ENCODE measurements at regions not wholly inside any gene's neighbourhood (a gene's known extent, or its start where the extent isn't known, plus 50 kb on each side); places are given as distances from the start of the nearest gene placed in this dataset.

- Histone ChIP-seq H3K27ac (no peak overlapping the region), H3K4me3 (no peak overlapping the region), H3K27me3 (peaks cover 0 to 44% of the 10 kb centered on the region in 2 donors), H3K9me3 (no peaks in the 10 kb centered on the region), H3K4me1 (no peaks in the 10 kb centered on the region), H3K36me3 (no peaks in the 10 kb centered on the region)
- DNase-seq (no peak), ATAC-seq (no peak)
- intact Hi-C loops (cut with DNase I) = no loop called here
- TF ChIP-seq CTCF (IDR thresholded peaks at IDR 0.05) = no peak
These were observed 255.7 kb downstream of the BUD13 start for GRCh38 chr11:116517077-116517476.

GRCh38 chr11:116515664-116516184 lies 257.1 kb downstream of the BUD13 start:
- DNase-seq (no peak), ATAC-seq (no peak)
- no peak overlapping the region for H3K27ac ChIP-seq
- H3K36me3 ChIP-seq = no peaks in the 10 kb centered on the region
- H3K27me3 ChIP-seq = peaks cover 0 to 47% of the 10 kb centered on the region in 2 donors
- H3K4me1 ChIP-seq = no peaks in the 10 kb centered on the region
- no peaks in the 10 kb centered on the region for H3K9me3 ChIP-seq
- intact Hi-C loops (cut with DNase I) = no loop called here
- H3K4me3 ChIP-seq = no peak overlapping the region
- TF ChIP-seq CTCF (IDR thresholded peaks at IDR 0.05) = no peak

- Histone ChIP-seq H3K4me3 (no peak overlapping the region), H3K9me3 (no peaks in the 10 kb centered on the region), H3K27me3 (peaks cover 0 to 38% of the 10 kb centered on the region in 2 donors), H3K27ac (no peak overlapping the region), H3K36me3 (no peaks in the 10 kb centered on the region), H3K4me1 (no peaks in the 10 kb centered on the region)
- intact Hi-C loops (cut with DNase I) = no loop called here
- ATAC-seq = peak; percentile 83
- TF ChIP-seq CTCF (IDR thresholded peaks at IDR 0.05) = peak in 1 of 2 donors; percentile 29
- DNase-seq = peak in 1 of 4 donors; percentile 51
These were observed 258.9 kb downstream of the BUD13 start for GRCh38 chr11:116513894-116514293.

- ATAC-seq = no peak
- intact Hi-C loops (cut with DNase I) = no loop called here
- H3K4me1 ChIP-seq = no peaks in the 10 kb centered on the region
These were observed 259.4 kb downstream of the BUD13 start for GRCh38 chr11:116513278-116513823.

GRCh38 chr11:116512841-116513240 lies 259.9 kb downstream of the BUD13 start:
- TF ChIP-seq CTCF (IDR thresholded peaks at IDR 0.05) = no peak
- ATAC-seq (no peak), DNase-seq (no peak)
- Histone ChIP-seq H3K4me3 (no peak overlapping the region), H3K27me3 (peaks cover 0 to 33% of the 10 kb centered on the region in 2 donors), H3K27ac (no peak overlapping the region), H3K9me3 (no peaks in the 10 kb centered on the region), H3K4me1 (no peaks in the 10 kb centered on the region), H3K36me3 (no peaks in the 10 kb centered on the region)
- intact Hi-C loops (cut with DNase I) = no loop called here

More at GRCh38 chr11:116513278-116513823, 259.4 kb downstream of the BUD13 start:
- H3K27ac ChIP-seq = no peak overlapping the region
- no peak for TF ChIP-seq CTCF (IDR thresholded peaks at IDR 0.05)
- no peaks in the 10 kb centered on the region for H3K9me3 ChIP-seq
- H3K4me3 ChIP-seq = no peak overlapping the region
- peaks cover 0 to 33% of the 10 kb centered on the region in 2 donors for H3K27me3 ChIP-seq
- no peak for DNase-seq
- no peaks in the 10 kb centered on the region for H3K36me3 ChIP-seq
